ENCODE measurements at regions not wholly inside any gene's neighbourhood (a gene's known extent, or its start where the extent isn't known, plus 50 kb on each side); places are given as distances from the start of the nearest gene placed in this dataset.

DNA sequence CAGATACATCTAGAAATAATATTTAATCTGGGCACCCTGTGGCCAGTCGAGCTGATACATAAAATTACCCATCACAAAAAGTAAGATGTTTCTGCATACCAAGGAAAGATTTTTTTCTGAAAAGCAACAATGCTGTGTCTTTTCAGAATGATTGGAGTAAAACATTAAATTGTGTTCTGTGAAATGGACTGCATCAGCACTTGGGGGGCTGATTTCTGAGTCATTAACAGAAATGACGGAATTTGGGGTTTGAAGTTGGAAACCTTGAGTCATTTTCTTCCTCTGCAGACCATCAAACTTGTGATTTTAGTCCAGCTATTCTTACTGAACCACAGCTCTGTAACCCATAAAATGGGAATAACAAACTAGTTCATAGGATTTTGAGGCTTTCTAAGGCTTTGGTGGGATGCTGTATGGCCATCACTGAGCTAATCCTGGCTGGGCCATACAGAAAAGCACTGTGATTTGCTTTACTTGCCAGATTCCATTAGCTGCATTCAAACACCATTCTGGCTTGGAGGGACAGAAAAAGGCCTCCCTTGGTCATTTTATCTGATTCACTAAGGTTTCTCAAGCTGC, 739.4 kb upstream of the IGFBP3 start:
- Histone ChIP-seq H3K9ac (ENCODE audit: insufficient read length) (no peak overlapping the region), H3K9me3 (ENCODE audit: low read depth, low read length) (no peaks in the 10 kb centered on the region), H3K4me3 (no peak overlapping the region), H3K36me3 (ENCODE audit: insufficient read depth, low read length) (no peaks in the 10 kb centered on the region), H3K27ac (no peak overlapping the region)
- DNase-seq (ENCODE audit: low read depth, low spot score): no peak
- TF ChIP-seq EZH2 (IDR thresholded peaks at IDR 0.05): no peak
- no peak for TF ChIP-seq FOXP2 (optimal IDR thresholded peaks at IDR 0.05; ENCODE audit: control extremely low read depth, extremely low read length, insufficient read depth)
- no peak for TF ChIP-seq POLR2AphosphoS5 (IDR thresholded peaks at IDR 0.05; ENCODE audit: borderline replicate concordance, low read depth, low read length)

DNA sequence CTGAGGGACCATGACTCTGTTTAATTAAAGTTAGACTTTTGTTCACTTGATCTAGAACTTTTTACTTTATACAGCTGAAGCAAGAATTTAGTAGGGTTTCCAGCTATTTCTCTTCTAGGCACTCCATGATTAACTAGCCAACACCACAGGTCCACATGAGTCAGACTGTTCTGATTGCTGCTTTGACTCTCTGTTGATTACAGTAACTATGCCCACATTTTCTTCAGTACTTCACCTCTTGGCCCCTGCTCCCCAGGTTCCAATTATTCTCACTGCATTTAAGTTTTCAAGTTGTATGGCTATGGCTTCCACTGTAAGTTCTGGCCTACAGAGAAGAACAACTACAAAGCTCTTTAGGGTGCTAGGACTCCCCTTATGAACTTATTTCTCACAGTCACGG, 737.2 kb upstream of the IGFBP3 start:
- no peaks in the 10 kb centered on the region for H3K9me3 ChIP-seq (ENCODE audit: low read depth, low read length)
- H3K9ac ChIP-seq (ENCODE audit: insufficient read length): no peak overlapping the region
- no peak for DNase-seq (ENCODE audit: low read depth, low spot score)
- no peak for TF ChIP-seq EZH2 (IDR thresholded peaks at IDR 0.05)
- TF ChIP-seq POLR2AphosphoS5 (IDR thresholded peaks at IDR 0.05; ENCODE audit: borderline replicate concordance, low read depth, low read length): no peak
- TF ChIP-seq FOXP2 (optimal IDR thresholded peaks at IDR 0.05; ENCODE audit: control extremely low read depth, extremely low read length, insufficient read depth): no peak
- no peak overlapping the region for H3K4me3 ChIP-seq
- H3K27ac ChIP-seq: no peak overlapping the region
- H3K36me3 ChIP-seq (ENCODE audit: insufficient read depth, low read length): no peaks in the 10 kb centered on the region

DNA sequence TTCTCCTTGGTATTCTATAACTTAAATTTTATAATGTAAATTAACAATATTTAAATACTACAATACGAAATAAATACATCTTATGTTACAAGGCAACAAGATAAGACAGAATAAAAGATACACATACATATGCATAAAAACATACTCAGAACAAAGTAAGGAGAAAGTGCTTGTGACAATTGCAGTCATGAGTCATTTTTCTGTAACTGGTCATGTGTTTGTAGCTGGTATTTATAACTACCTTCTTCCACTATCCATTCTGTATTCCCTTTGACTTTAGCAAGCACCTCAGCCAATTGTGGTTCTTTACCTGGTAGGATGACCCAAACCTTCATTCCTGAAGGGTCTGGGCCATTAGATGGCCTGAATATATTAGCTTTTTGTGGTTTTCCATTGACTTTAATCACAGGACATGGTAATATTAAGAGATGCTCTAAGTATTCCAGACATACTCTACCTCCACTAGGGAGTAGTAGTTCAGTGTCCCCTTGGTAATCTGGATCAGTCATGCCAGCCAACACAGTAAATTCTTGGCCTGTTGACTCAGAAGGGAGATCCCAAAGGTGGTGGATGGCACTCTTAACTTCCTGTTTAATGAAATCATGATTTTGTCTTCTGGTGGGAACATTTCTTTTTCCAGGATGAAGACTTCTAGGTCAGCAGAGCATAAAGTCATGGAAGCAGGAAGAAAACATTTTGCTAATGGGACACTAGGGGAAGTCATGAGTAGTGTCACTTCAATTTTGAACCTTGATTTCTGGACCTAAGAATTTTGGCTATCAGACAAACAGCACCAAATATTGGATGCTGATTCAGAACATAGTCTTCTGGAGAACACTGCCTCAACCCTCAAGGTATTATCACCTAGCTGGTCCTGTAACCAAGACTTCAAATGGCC, 733.7 kb upstream of the IGFBP3 start:
- no peaks in the 10 kb centered on the region for H3K36me3 ChIP-seq (ENCODE audit: insufficient read depth, low read length)
- no peak overlapping the region for H3K9ac ChIP-seq (ENCODE audit: insufficient read length)
- TF ChIP-seq EZH2 (IDR thresholded peaks at IDR 0.05): no peak
- TF ChIP-seq POLR2AphosphoS5 (IDR thresholded peaks at IDR 0.05; ENCODE audit: borderline replicate concordance, low read depth, low read length): no peak
- TF ChIP-seq FOXP2 (optimal IDR thresholded peaks at IDR 0.05; ENCODE audit: control extremely low read depth, extremely low read length, insufficient read depth): no peak
- no peak for DNase-seq (ENCODE audit: low read depth, low spot score)
- no peak overlapping the region for H3K27ac ChIP-seq
- no peak overlapping the region for H3K4me3 ChIP-seq
- no peaks in the 10 kb centered on the region for H3K9me3 ChIP-seq (ENCODE audit: low read depth, low read length)

DNA sequence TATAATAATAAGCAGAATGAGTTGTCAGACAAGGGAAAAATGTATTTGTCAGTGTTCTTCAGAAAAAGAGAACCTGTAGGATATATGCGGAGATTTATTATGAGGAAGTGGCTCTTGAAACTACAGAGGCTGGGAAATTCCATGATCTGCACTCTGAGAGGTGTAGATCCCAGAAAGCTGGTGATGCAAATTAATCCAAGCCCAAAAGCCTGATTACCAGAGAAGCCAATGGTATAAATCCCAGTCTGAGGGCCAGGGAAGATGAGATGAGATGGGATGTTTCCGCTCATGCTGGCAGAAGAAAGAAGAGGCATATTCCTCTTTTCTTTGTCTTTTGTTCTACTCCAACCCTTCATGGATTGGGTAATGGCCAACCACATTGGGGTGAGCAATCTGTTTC, 732.8 kb upstream of the IGFBP3 start:
- DNase-seq (ENCODE audit: low read depth, low spot score): no peak
- TF ChIP-seq EZH2 (IDR thresholded peaks at IDR 0.05): no peak
- no peak for TF ChIP-seq POLR2AphosphoS5 (IDR thresholded peaks at IDR 0.05; ENCODE audit: borderline replicate concordance, low read depth, low read length)
- TF ChIP-seq FOXP2 (optimal IDR thresholded peaks at IDR 0.05; ENCODE audit: control extremely low read depth, extremely low read length, insufficient read depth): no peak
- Histone ChIP-seq H3K9me3 (ENCODE audit: low read depth, low read length) (no peaks in the 10 kb centered on the region), H3K9ac (ENCODE audit: insufficient read length) (no peak overlapping the region), H3K27ac (no peak overlapping the region), H3K36me3 (ENCODE audit: insufficient read depth, low read length) (no peaks in the 10 kb centered on the region), H3K4me3 (no peak overlapping the region)

GRCh38 chr7:46652317-46652716, 731.2 kb upstream of the IGFBP3 start:
- Histone ChIP-seq H3K36me3 (ENCODE audit: insufficient read depth, low read length) (no peaks in the 10 kb centered on the region), H3K27ac (no peak overlapping the region), H3K9ac (ENCODE audit: insufficient read length) (no peak overlapping the region), H3K4me3 (no peak overlapping the region), H3K9me3 (ENCODE audit: low read depth, low read length) (no peaks in the 10 kb centered on the region)
- TF ChIP-seq FOXP2 (optimal IDR thresholded peaks at IDR 0.05; ENCODE audit: control extremely low read depth, extremely low read length, insufficient read depth) (no peak), POLR2AphosphoS5 (IDR thresholded peaks at IDR 0.05; ENCODE audit: borderline replicate concordance, low read depth, low read length) (no peak), EZH2 (IDR thresholded peaks at IDR 0.05) (no peak)
- DNase-seq (ENCODE audit: low read depth, low spot score): no peak

- Histone ChIP-seq H3K9me3 (ENCODE audit: low read depth, low read length) (no peaks in the 10 kb centered on the region), H3K9ac (ENCODE audit: insufficient read length) (no peak overlapping the region), H3K4me3 (no peak overlapping the region), H3K27ac (no peak overlapping the region), H3K36me3 (ENCODE audit: insufficient read depth, low read length) (no peaks in the 10 kb centered on the region)
- DNase-seq (ENCODE audit: low read depth, low spot score): no peak
- TF ChIP-seq EZH2 (IDR thresholded peaks at IDR 0.05) (no peak), FOXP2 (optimal IDR thresholded peaks at IDR 0.05; ENCODE audit: control extremely low read depth, extremely low read length, insufficient read depth) (no peak), POLR2AphosphoS5 (IDR thresholded peaks at IDR 0.05; ENCODE audit: borderline replicate concordance, low read depth, low read length) (no peak)
These were observed 730.6 kb upstream of the IGFBP3 start for GRCh38 chr7:46651561-46652088.

DNA sequence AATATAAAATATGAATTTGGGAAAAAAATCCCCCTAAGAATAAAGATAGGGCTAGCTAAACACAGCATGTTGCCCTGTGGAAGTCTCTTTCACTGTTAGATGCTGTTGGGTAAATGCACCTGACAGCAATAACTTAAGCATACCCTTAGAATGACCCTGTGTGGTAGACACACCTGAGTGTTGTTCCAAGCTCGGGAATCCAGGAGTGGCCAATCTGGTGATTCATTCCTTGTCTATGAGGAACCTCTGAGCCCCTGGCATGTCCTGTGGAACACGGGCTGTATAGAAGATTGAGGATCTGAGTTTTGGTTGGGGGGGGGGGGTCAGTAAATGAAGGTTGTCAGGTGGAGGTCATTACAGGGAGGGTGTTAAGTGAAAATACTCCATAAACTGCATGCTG, 730.0 kb upstream of the IGFBP3 start:
- TF ChIP-seq FOXP2 (optimal IDR thresholded peaks at IDR 0.05; ENCODE audit: control extremely low read depth, extremely low read length, insufficient read depth): no peak
- no peak for TF ChIP-seq POLR2AphosphoS5 (IDR thresholded peaks at IDR 0.05; ENCODE audit: borderline replicate concordance, low read depth, low read length)
- TF ChIP-seq EZH2 (IDR thresholded peaks at IDR 0.05): no peak

DNA sequence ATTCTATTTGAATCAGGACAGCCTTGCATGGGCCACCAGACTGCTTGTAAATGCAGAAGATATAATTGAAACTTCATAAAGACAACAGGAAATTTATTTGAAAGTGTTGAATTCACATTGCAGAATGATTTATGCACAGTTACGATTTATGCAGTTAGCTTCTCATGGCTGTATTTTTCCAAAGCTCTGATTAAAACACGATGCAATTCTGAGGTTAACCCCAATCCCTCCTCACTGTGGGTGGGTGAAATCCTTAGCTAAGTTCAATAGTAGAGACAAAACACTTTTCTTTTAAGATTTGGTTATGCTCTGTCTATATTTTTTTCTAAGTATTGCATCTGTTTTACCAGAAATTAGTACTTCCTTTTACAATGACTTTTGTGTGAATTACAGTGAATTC, 728.8 kb upstream of the IGFBP3 start:
- Histone ChIP-seq H3K9ac (ENCODE audit: insufficient read length) (no peak overlapping the region), H3K9me3 (ENCODE audit: low read depth, low read length) (no peaks in the 10 kb centered on the region), H3K27ac (no peak overlapping the region), H3K36me3 (ENCODE audit: insufficient read depth, low read length) (no peaks in the 10 kb centered on the region), H3K4me3 (no peak overlapping the region)
- TF ChIP-seq EZH2 (IDR thresholded peaks at IDR 0.05) (no peak), FOXP2 (optimal IDR thresholded peaks at IDR 0.05; ENCODE audit: control extremely low read depth, extremely low read length, insufficient read depth) (no peak), POLR2AphosphoS5 (IDR thresholded peaks at IDR 0.05; ENCODE audit: borderline replicate concordance, low read depth, low read length) (no peak)
- DNase-seq (ENCODE audit: low read depth, low spot score): no peak

More for the DNA sequence above, 730.0 kb upstream of the IGFBP3 start:
- no peak overlapping the region for H3K4me3 ChIP-seq
- H3K27ac ChIP-seq: no peak overlapping the region
- DNase-seq (ENCODE audit: low read depth, low spot score): no peak
- H3K9me3 ChIP-seq (ENCODE audit: low read depth, low read length): no peaks in the 10 kb centered on the region
- H3K36me3 ChIP-seq (ENCODE audit: insufficient read depth, low read length): no peaks in the 10 kb centered on the region
- H3K9ac ChIP-seq (ENCODE audit: insufficient read length): no peak overlapping the region

All from SK-N-MC (cell line).